Activated naive CD4-positive, alpha-beta T cell treated with anti-CD3 and anti-CD28 coated beads for 36 hours (primary cell): ENCODE measurements at regions not wholly inside any gene's neighbourhood (a gene's known extent, or its start where the extent isn't known, plus 50 kb on each side); places are given as distances from the start of the nearest gene placed in this dataset.

Experiments
- CTCF ChIA-PET: fragments of 350-600 bp; sonication (Branson Sonifier 250); formaldehyde crosslinking; loops from one replicate; lab custom pipeline; 2021; ENCODE audit warnings: antibody characterized with exemption; lab: Charles Lee
- DNase-seq: peaks from one replicate; pipeline ENCODE4 v3.0.0-alpha.2; 2020
- H3K27ac Mint-ChIP-seq: one replicate; pipeline ENCODE4 v1.8.0; 2021; ENCODE audit warnings: mild to moderate bottlenecking, mixed read lengths
- H3K27me3 Mint-ChIP-seq: one replicate; pipeline ENCODE4 v1.8.0; 2021; ENCODE audit warnings: low read depth, mixed read lengths
- H3K36me3 Mint-ChIP-seq: one replicate; pipeline ENCODE4 v1.8.0; 2021; ENCODE audit warnings: low read depth, mixed read lengths
- H3K4me1 Mint-ChIP-seq: one replicate; pipeline ENCODE4 v1.8.0; 2021; ENCODE audit warnings: low read depth, mixed read lengths
- H3K4me3 Mint-ChIP-seq: one replicate; pipeline ENCODE4 v1.8.0; 2021; ENCODE audit warnings: mild to moderate bottlenecking, moderate library complexity, mixed read lengths
- H3K9me3 Mint-ChIP-seq: one replicate; pipeline ENCODE4 v1.8.0; 2021; ENCODE audit warnings: mixed read lengths
- intact Hi-C: fragments of 100-400 bp; cut with micrococcal nuclease; formaldehyde crosslinking; loops from one replicate; pipeline ENCODE4 v1.15.1; 2023

DNA sequence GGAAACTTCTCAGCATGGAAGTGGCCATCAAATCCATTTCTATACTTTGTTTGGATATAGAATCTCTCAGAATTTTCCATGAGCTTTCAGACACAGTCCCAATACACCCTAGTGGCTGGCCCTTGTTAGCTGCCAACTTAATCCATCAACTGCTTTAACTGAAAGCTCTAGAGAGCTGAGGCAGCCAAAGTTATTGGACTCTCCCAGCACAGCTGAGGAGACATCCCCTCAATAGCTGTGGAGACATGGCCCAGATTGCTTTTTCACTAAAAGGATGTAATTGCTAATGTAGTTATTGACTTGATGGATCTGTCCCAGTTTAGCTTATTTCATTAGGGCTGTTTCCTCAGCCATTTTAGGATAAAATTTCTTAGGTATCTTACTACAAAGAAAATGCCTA is 94.8 kb upstream of the PRMT6 start:
- H3K9me3 Mint-ChIP-seq: no peaks in the 10 kb centered on the region
- CTCF ChIA-PET: interaction anchor here (0.5 kb wide), 1 partner anchor 621 kb away, joined by 3 read pairs; no protein-coding TSS in a partner anchor

DNA sequence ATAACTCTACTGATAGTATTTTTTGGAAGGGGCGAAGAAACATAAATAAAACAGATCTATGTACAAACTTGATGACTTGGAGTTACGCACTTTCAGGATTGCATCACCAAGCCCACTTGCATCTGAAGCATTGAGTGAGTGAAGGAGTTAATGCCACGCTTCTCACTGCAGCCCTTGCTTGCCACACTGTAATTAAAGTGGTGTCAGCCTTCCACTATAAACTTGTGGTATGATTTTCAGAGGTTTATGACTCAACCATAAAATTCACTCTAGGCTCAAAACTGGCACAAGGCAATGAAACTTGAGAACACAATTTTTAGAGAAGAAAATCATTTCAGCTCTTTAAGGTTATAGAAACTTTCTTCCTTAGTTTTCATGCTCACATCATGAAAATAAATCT is 93.9 kb upstream of the PRMT6 start:
- CTCF ChIA-PET: no interaction called here
- no peak overlapping the region for H3K27ac Mint-ChIP-seq
- no peaks in the 10 kb centered on the region for H3K9me3 Mint-ChIP-seq
- H3K27me3 Mint-ChIP-seq: peaks cover 2% of the 10 kb centered on the region
- no peak for DNase-seq
- intact Hi-C loops: no loop called here
- no peaks in the 10 kb centered on the region for H3K4me1 Mint-ChIP-seq
- H3K4me3 Mint-ChIP-seq: no peak overlapping the region
- no peaks in the 10 kb centered on the region for H3K36me3 Mint-ChIP-seq

More for the DNA sequence above, 94.8 kb upstream of the PRMT6 start:
- intact Hi-C loops: no loop called here
- H3K4me3 Mint-ChIP-seq: no peak overlapping the region
- DNase-seq: no peak
- no peak overlapping the region for H3K27ac Mint-ChIP-seq
- H3K36me3 Mint-ChIP-seq: no peaks in the 10 kb centered on the region
- H3K4me1 Mint-ChIP-seq: no peaks in the 10 kb centered on the region
- H3K27me3 Mint-ChIP-seq: peaks cover 2% of the 10 kb centered on the region

DNA sequence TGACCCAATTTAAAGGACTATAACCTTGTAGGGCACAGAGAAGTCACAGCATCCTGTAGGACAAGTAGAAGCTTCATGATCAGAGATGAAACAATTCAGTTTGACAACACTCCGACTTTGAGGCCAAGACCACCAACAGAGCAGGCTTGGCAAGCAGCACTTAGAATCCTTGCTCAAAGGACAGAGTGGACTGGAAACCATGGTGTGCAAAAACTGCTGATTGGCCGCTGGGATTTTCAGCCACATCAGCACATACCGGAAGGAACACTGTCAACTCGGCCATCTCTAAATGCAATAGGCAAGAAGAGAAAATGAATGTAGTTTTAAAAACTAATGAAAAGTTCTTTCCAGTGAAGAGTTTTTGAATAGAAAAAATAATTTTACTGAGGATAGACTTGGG is 92.0 kb upstream of the PRMT6 start:
- CTCF ChIA-PET: no interaction called here
- intact Hi-C loops: no loop called here
- peaks cover under 1% of the 10 kb centered on the region for H3K27me3 Mint-ChIP-seq

DNA sequence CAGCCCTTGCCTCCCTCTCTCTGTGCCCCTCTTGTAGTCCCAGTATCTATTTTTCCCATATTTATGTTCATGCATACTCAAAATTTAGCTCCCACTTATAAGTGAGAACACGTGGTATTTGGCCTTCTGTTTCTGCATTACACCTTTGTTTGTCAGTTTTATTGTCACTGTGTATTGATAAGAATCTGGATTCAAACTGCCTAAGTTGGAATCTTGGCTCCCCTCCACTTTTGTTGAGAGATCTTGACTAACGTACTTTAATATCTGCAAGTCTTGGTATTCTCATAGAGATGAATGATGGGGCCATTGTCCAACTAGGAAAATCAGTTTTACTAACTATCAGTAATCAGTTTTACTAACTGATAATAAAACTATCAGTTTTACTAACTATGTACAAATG is 87.8 kb upstream of the PRMT6 start:
- H3K27me3 Mint-ChIP-seq: no peaks in the 10 kb centered on the region
- CTCF ChIA-PET: no interaction called here
- no peaks in the 10 kb centered on the region for H3K36me3 Mint-ChIP-seq
- DNase-seq: no peak
- no peak overlapping the region for H3K27ac Mint-ChIP-seq
- no peaks in the 10 kb centered on the region for H3K9me3 Mint-ChIP-seq
- intact Hi-C loops: no loop called here
- no peak overlapping the region for H3K4me3 Mint-ChIP-seq
- no peaks in the 10 kb centered on the region for H3K4me1 Mint-ChIP-seq

More for the DNA sequence above, 92.0 kb upstream of the PRMT6 start:
- Mint-ChIP-seq H3K4me3 (no peak overlapping the region), H3K4me1 (no peaks in the 10 kb centered on the region), H3K27ac (no peak overlapping the region), H3K36me3 (no peaks in the 10 kb centered on the region), H3K9me3 (no peaks in the 10 kb centered on the region)
- DNase-seq: no peak

DNA sequence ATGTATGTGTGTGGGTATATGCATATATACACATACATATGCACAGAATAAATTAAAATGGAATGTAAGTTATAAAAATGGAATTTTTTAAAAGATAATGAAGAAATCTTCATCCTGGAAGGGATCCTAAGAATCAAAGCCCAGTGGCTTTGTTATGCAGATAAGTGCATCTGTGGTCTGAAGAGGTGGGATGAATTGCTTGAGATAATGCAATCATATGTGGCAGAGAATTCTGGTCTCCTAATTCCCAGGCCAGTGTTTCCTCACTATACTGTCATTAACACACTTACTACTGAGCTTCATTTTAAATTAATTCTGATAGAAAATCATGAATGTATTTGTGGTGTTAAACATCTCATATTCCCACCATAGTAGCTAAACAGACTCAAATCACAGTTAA is 86.7 kb upstream of the PRMT6 start:
- Mint-ChIP-seq H3K27ac (no peak overlapping the region), H3K27me3 (no peaks in the 10 kb centered on the region), H3K9me3 (no peaks in the 10 kb centered on the region), H3K36me3 (no peaks in the 10 kb centered on the region), H3K4me1 (no peaks in the 10 kb centered on the region), H3K4me3 (no peak overlapping the region)
- CTCF ChIA-PET: no interaction called here
- intact Hi-C loops: no loop called here
- DNase-seq: no peak

DNA sequence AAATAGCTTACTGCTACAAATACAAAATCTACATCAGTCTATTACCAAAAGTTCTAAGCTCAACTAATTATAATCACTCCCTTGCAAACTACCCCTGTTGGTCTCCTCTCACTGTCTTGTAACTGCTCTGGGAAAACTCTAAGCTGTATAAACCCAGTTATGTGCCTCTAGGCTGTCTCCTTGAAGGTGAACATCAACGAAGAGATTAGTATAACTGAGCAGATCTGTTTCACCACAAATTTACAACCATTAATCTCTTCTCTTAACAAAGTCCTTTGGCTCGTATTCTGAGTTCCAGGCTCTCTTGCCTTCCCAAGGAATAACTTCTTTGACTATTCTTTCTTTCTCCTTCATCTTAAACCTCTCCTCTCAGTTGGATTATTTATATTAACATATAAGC is 84.4 kb upstream of the PRMT6 start:
- Mint-ChIP-seq H3K36me3 (no peaks in the 10 kb centered on the region), H3K27ac (no peak overlapping the region), H3K9me3 (no peaks in the 10 kb centered on the region), H3K4me3 (no peak overlapping the region), H3K4me1 (no peaks in the 10 kb centered on the region), H3K27me3 (no peaks in the 10 kb centered on the region)
- intact Hi-C loops: no loop called here
- DNase-seq: no peak
- CTCF ChIA-PET: no interaction called here

DNA sequence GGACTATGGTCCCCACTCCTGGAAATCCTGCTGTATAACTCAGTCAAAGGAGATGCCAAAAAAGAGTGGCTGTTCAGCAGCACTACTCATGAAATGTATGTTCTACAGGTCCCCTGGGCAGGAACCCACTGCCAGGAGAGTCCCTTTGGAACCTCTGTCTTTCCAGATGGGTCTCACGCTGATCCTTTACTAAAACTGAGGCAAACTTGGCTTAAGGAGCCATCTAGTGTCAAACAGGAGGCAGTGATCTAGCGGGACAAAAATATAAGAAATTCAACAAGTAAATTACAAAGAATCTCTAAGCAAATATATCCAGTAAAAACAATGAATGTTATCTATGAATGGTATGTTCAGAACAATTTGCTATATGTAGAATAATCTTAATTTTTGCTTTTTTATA is 80.5 kb upstream of the PRMT6 start:
- Mint-ChIP-seq H3K4me3 (no peak overlapping the region), H3K9me3 (no peaks in the 10 kb centered on the region), H3K27ac (no peak overlapping the region), H3K36me3 (no peaks in the 10 kb centered on the region), H3K27me3 (no peaks in the 10 kb centered on the region), H3K4me1 (no peaks in the 10 kb centered on the region)
- intact Hi-C loops: no loop called here
- CTCF ChIA-PET: no interaction called here
- no peak for DNase-seq

DNA sequence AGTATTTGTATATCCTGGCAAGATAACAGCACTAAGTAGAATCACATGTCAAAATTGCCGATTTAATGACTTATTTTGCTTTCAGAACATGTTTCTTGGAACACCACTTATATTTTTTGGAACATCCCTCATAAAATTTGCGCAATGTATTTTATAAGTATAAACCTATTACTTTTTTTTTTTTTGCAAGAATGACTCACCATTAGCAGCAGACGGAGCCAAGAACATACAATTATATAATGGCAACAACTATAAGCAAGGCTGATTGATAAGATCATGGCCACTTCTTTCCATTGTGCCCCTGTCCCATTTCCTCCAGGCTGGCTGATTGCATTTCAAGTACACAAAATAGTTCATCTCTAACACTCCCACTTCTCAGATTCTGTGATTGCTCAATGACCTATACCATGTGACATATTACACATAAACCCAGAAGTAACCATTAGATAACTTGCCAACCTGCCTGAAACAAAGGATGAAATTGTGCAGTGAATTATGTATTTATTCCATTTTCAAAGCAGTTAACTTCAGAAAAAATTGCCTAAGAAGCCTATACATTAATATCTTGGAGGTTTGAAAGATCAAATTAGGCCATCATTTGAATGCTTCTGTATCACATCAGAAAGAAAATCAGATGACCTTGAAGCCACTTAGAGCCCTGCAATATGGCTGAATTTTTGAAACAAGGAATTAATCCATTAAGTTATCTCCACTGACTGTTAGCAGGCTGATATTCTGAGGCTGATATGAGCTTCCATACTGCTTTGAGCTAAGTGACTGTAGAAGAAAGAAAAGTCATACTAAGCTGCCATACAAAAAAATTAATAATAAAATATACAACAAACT is 77.8 kb upstream of the PRMT6 start:
- Mint-ChIP-seq H3K4me3 (no peak overlapping the region), H3K36me3 (no peaks in the 10 kb centered on the region), H3K4me1 (no peaks in the 10 kb centered on the region), H3K27me3 (no peaks in the 10 kb centered on the region), H3K9me3 (no peaks in the 10 kb centered on the region), H3K27ac (no peak overlapping the region)
- intact Hi-C loops: no loop called here
- DNase-seq: no peak
- CTCF ChIA-PET: no interaction called here

DNA sequence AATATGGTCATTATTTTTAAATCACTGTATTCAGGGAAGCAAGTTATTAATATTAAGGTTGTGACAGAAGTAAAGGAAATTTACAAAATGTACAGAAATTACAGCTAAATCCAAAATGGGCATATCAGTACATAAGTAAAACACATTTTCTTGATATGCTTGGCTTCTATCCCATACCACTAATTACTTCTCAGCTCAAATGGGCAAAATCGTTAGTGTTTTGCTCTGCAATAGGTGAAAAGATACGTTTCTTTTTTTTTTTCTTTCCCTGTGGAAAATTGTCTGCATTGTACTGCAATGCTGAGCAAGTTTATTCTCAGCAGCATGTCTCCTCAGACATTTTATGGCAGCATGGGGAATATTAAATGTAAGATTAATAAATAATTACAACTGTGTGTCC is 77.1 kb upstream of the PRMT6 start:
- Mint-ChIP-seq H3K27ac (no peak overlapping the region), H3K9me3 (no peaks in the 10 kb centered on the region), H3K4me3 (no peak overlapping the region), H3K27me3 (no peaks in the 10 kb centered on the region), H3K36me3 (no peaks in the 10 kb centered on the region), H3K4me1 (no peaks in the 10 kb centered on the region)
- intact Hi-C loops: no loop called here
- no peak for DNase-seq
- CTCF ChIA-PET: no interaction called here

DNA sequence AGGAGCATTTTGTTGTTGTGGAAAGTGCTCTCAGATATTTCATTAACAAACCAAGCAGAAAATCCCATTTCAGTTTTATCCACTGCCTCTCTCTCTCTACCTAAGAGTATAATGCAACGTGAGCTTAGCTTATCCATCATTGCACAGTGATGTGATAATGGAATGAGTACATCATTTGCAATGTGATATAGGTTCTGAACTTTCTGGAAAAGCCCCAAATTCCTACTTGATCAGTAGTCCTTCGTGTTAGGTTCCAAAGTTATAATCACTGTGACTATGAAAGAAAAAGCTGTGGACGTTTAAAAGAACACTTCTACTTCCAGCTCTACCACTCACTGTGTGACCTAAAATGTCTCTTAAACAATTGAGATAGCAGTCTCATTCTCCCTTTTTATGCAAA is 76.4 kb upstream of the PRMT6 start:
- DNase-seq: no peak
- Mint-ChIP-seq H3K4me1 (no peaks in the 10 kb centered on the region), H3K27ac (no peak overlapping the region), H3K36me3 (no peaks in the 10 kb centered on the region), H3K4me3 (no peak overlapping the region), H3K27me3 (no peaks in the 10 kb centered on the region), H3K9me3 (no peaks in the 10 kb centered on the region)
- intact Hi-C loops: no loop called here
- CTCF ChIA-PET: no interaction called here

DNA sequence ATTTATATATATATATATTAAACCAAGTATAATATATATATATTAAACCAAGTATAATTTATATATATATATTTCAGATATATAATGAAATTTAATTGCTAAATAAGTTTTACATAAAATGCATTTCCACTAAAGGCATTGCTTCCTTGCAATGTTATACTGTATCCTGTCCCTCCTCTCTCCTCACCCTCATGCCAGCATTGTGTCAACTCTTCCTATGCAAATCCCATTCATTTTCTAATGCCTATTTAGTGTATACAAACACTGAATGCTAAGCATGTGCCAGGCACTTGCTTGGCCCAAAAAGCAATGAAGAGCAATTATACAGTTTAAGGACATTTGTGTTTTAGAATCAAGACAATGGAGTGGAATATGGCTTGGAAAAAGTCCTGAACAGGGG is 71.7 kb upstream of the PRMT6 start:
- no peaks in the 10 kb centered on the region for H3K9me3 Mint-ChIP-seq
- no peaks in the 10 kb centered on the region for H3K4me1 Mint-ChIP-seq
- H3K27ac Mint-ChIP-seq: no peak overlapping the region
- CTCF ChIA-PET: no interaction called here
- peaks cover 17% of the 10 kb centered on the region for H3K27me3 Mint-ChIP-seq
- DNase-seq: no peak
- H3K36me3 Mint-ChIP-seq: no peaks in the 10 kb centered on the region
- no peak overlapping the region for H3K4me3 Mint-ChIP-seq
- intact Hi-C loops: no loop called here

DNA sequence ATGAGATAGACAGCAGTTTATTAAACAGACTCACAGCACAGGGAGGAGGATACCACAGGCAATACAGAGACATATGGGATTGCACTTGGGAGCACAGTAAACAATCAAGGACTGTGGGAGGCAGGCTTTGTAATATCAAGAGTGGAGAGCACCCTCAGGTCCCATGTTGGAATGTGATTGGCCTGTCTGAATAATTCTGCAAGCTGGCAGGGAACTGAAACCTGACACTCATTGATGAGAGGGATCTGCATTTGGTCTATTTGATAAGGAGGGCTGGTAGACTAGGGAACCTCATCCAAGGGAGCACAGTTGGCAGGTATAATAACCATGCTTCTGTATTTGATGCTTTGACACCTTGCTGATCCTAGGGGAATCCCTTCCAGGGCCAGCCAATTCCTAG is 69.9 kb upstream of the PRMT6 start:
- no peaks in the 10 kb centered on the region for H3K9me3 Mint-ChIP-seq
- no peak for DNase-seq
- H3K36me3 Mint-ChIP-seq: no peaks in the 10 kb centered on the region
- CTCF ChIA-PET: no interaction called here
- intact Hi-C loops: no loop called here
- no peaks in the 10 kb centered on the region for H3K4me1 Mint-ChIP-seq
- no peak overlapping the region for H3K27ac Mint-ChIP-seq
- H3K4me3 Mint-ChIP-seq: no peak overlapping the region
- H3K27me3 Mint-ChIP-seq: peaks cover 19% of the 10 kb centered on the region

DNA sequence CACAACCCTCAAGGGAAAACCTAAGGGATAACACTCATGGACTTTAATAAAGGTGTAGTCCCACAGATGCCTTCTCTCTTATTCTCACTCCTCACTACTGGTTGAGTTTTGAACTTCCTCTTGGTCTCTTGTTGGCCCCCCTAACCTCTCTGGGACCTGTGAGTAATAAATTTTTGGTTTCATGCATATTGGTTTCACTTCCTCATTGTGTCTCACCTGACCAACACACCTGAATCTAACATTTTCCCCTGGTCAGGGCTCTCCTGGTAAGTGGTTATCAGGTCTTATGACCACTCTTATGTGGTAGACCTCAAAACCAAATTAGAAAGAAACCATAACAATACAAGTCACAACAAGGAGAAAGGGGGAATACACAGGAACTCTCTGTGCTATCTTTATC is 60.5 kb upstream of the PRMT6 start:
- Mint-ChIP-seq H3K9me3 (peaks cover 6% of the 10 kb centered on the region), H3K36me3 (no peaks in the 10 kb centered on the region), H3K27me3 (peaks cover 3% of the 10 kb centered on the region), H3K27ac (no peak overlapping the region), H3K4me1 (no peaks in the 10 kb centered on the region), H3K4me3 (no peak overlapping the region)
- intact Hi-C loops: no loop called here
- CTCF ChIA-PET: no interaction called here
- no peak for DNase-seq
